Liver (tissue), 8 donors: ENCODE measurements at regions not wholly inside any gene's neighbourhood (a gene's known extent, or its start where the extent isn't known, plus 50 kb on each side); places are given as distances from the start of the nearest gene placed in this dataset.
"Not testable (repeated sequence)": the region's sequence is repeated elsewhere in the genome, so short reads cannot be mapped to it uniquely, and the experiment has no call there.

Source experiments
- DNase-seq: peaks from one replicate; pipeline ENCODE4 v3.0.0-alpha.2; 2017; ENCODE audit warnings: low spot score
- H3K27ac ChIP-seq, 2 donors: one replicate each; pipeline ENCODE4 v1.7.0; 2013; ENCODE audit warnings: inconsistent platforms in 2 of 2, low read length in 2 of 2, control low read depth in 1 of 2, low read depth in 1 of 2, mild to moderate bottlenecking in 1 of 2
- H3K27me3 ChIP-seq, 4 donors: one replicate each; pipeline versions ENCODE4 v1.6.1 to v1.7.0; 2013; ENCODE audit warnings: low read length in 3 of 4, inconsistent platforms in 1 of 4, mild to moderate bottlenecking in 1 of 4, moderate library complexity in 1 of 4; ENCODE audit not compliant: control insufficient read depth in 4 of 4, insufficient read depth in 4 of 4
- H3K36me3 ChIP-seq, 4 donors: one replicate each; pipeline versions ENCODE4 v1.6.1 to v1.7.0; 2013; ENCODE audit warnings: low read length in 3 of 4, mild to moderate bottlenecking in 3 of 4, low read depth in 1 of 4, moderate library complexity in 1 of 4; ENCODE audit not compliant: control insufficient read depth in 4 of 4, insufficient read depth in 3 of 4
- H3K4me1 ChIP-seq, 4 donors: one replicate each; pipeline versions ENCODE4 v1.6.1 to v1.7.0; 2013; ENCODE audit warnings: low read length in 3 of 4, mild to moderate bottlenecking in 3 of 4, moderate library complexity in 1 of 4; ENCODE audit not compliant: control insufficient read depth in 4 of 4, insufficient read depth in 4 of 4
- H3K4me3 ChIP-seq, 3 donors: one replicate each; pipeline versions ENCODE4 v1.6.1 to v1.7.0; 2013; ENCODE audit warnings: low read length in 3 of 3, control low read depth in 1 of 3, low read depth in 1 of 3, mild to moderate bottlenecking in 1 of 3
- H3K9ac ChIP-seq, 2 donors: one replicate each; pipeline ENCODE4 v1.7.0; 2013; ENCODE audit warnings: low read length in 2 of 2, mild to moderate bottlenecking in 2 of 2, moderate library complexity in 2 of 2, control low read depth in 1 of 2, low read depth in 1 of 2
- H3K9me3 ChIP-seq, 4 donors: one replicate each; pipeline versions ENCODE4 v1.6.1 to v1.7.0; 2013; ENCODE audit warnings: low read length in 3 of 4; ENCODE audit not compliant: control insufficient read depth in 4 of 4
- FOXA1 ChIP-seq: IDR thresholded peaks from 2 replicates; pipeline ENCODE4 v1.6.1; 2016; ENCODE audit warnings: antibody characterized with exemption
- HNF4A ChIP-seq, 2 donors: conservative IDR thresholded peaks; 2 replicates each; pipeline ENCODE4 v1.6.1; 2016; ENCODE audit warnings: antibody characterized with exemption in 2 of 2, mild to moderate bottlenecking in 2 of 2
- JUND ChIP-seq, 2 donors: IDR thresholded peaks; 2 replicates each; pipeline ENCODE4 v1.6.1; 2016; ENCODE audit warnings: antibody characterized with exemption in 2 of 2
- NR2F2 ChIP-seq: IDR thresholded peaks from 2 replicates; pipeline ENCODE4 v1.6.1; 2016; ENCODE audit warnings: antibody characterized with exemption
- RAD21 ChIP-seq, 2 donors: IDR thresholded peaks; 2 replicates each; pipeline ENCODE4 v1.6.1; 2016; ENCODE audit warnings: antibody characterized with exemption in 2 of 2, mild to moderate bottlenecking in 2 of 2
- RXRA ChIP-seq, 2 donors: IDR thresholded peaks; 2 replicates each; pipeline ENCODE4 v1.6.1; 2017 to 2018; ENCODE audit warnings: antibody characterized with exemption in 2 of 2, mild to moderate bottlenecking in 1 of 2
- TAF1 ChIP-seq: conservative IDR thresholded peaks from 2 replicates; pipeline ENCODE4 v1.6.1; 2016; ENCODE audit warnings: antibody characterized with exemption, mild to moderate bottlenecking
- WGBS: extraction: QIAGEN DNeasy Blood & Tissue Kit; methylation state at CpG from one replicate; pipeline ENCODE4 v1.1.7; 2013; 5-methylcytosine and 5-hydroxymethylcytosine counted together
- TF ChIP-seq, protein P1 (sequence below): IDR thresholded peaks from 2 replicates; pipeline ENCODE4 v1.6.1; 2016; ENCODE audit warnings: antibody characterized with exemption
- TF ChIP-seq, protein P2 (sequence below): fragments of 150-350 bp; IDR thresholded peaks from 2 replicates; pipeline ENCODE4 v1.5.1; 2017; ENCODE audit warnings: improper control_type of control experiment, low read depth, low read length; ENCODE audit not compliant: missing input control
- TF ChIP-seq, protein P3 (sequence below): IDR thresholded peaks from 2 replicates; pipeline ENCODE4 v1.6.1; 2016; ENCODE audit warnings: antibody characterized with exemption, mild to moderate bottlenecking
- TF ChIP-seq, protein P4 (sequence below): IDR thresholded peaks from 2 replicates; pipeline ENCODE4 v1.6.1; 2016; ENCODE audit warnings: antibody characterized with exemption
- donor health status: healthy.
- donor health status: healthy.
- donor health status: healthy.
- donor health status: healthy.
- donor health status: healthy.

DNA sequence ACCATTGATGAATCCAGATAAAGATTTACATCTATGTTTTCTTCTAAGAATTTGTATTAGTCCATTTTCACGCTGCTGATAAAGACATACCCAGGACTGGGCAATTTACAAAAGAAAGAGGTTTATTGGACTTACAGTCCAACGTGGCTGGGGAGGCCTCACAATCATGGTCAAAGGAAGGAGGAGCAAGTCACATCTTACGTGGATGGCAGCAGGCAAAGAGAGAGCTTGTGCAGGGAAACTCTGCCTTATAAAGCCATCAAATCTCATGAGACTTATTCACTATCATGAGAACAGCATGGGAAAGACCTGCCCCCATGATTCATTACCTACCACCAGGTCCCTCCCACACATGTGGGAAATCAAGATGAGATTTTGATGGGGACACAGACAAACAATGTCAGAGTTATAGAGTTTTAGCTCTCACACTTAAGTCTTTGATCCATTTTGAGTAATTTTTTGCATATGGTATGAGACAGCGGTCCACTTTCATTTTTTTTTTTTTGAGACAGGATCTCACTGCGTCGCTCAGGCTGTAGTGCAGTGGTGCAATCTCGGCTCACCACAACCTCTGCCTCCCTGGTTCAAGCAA is 53.5 kb upstream of the JADE2 start:
- H3K27me3 ChIP-seq, H3K9ac ChIP-seq, H3K36me3 ChIP-seq, H3K9me3 ChIP-seq, H3K27ac ChIP-seq, DNase-seq, H3K4me1 ChIP-seq, H3K4me3 ChIP-seq: not testable (repeated sequence)
- 90% methylated on average over 7 of the region's 7 CpGs for WGBS

DNA sequence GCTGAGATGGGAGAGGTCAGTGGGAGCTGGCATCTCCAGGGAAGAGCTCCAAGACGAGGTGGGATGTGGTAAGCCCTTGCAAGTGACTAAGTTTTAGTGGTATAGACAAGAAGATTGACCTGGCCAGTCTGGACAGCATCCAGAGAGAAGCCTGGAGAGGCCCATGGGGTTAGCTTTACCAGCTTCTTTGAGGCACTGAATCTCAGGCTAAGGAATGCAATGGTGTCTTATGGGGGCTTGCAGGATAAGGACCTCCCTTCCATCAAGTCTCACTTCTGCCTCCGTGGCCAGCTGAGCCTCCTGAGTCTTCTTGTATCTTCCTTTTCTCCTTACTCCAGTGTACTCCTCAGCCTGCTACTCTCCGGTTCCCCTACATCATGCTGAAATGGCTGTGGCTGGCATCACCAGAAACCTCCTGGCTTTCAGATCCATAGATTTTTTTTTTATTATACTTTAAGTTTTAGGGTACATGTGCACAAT is 56.5 kb upstream of the JADE2 start:
- Histone ChIP-seq H3K4me1 (peaks cover 9 to 24% (median 16%) of the 10 kb centered on the region in 4 donors), H3K4me3 (no peak overlapping the region), H3K27ac (no peak overlapping the region), H3K36me3 (no peaks in the 10 kb centered on the region), H3K27me3 (no peaks in the 10 kb centered on the region), H3K9ac (no peak overlapping the region), H3K9me3 (no peaks in the 10 kb centered on the region)
- DNase-seq: no peak
- TF ChIP-seq RAD21 (IDR thresholded peaks at IDR 0.05): no peak
- TF ChIP-seq JUND (IDR thresholded peaks at IDR 0.05): no peak
- TF ChIP-seq, protein P1, sequence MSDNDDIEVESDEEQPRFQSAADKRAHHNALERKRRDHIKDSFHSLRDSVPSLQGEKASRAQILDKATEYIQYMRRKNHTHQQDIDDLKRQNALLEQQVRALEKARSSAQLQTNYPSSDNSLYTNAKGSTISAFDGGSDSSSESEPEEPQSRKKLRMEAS: no peak
- TF ChIP-seq, protein P2, sequence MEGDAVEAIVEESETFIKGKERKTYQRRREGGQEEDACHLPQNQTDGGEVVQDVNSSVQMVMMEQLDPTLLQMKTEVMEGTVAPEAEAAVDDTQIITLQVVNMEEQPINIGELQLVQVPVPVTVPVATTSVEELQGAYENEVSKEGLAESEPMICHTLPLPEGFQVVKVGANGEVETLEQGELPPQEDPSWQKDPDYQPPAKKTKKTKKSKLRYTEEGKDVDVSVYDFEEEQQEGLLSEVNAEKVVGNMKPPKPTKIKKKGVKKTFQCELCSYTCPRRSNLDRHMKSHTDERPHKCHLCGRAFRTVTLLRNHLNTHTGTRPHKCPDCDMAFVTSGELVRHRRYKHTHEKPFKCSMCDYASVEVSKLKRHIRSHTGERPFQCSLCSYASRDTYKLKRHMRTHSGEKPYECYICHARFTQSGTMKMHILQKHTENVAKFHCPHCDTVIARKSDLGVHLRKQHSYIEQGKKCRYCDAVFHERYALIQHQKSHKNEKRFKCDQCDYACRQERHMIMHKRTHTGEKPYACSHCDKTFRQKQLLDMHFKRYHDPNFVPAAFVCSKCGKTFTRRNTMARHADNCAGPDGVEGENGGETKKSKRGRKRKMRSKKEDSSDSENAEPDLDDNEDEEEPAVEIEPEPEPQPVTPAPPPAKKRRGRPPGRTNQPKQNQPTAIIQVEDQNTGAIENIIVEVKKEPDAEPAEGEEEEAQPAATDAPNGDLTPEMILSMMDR: no peak
- TF ChIP-seq, protein P3, sequence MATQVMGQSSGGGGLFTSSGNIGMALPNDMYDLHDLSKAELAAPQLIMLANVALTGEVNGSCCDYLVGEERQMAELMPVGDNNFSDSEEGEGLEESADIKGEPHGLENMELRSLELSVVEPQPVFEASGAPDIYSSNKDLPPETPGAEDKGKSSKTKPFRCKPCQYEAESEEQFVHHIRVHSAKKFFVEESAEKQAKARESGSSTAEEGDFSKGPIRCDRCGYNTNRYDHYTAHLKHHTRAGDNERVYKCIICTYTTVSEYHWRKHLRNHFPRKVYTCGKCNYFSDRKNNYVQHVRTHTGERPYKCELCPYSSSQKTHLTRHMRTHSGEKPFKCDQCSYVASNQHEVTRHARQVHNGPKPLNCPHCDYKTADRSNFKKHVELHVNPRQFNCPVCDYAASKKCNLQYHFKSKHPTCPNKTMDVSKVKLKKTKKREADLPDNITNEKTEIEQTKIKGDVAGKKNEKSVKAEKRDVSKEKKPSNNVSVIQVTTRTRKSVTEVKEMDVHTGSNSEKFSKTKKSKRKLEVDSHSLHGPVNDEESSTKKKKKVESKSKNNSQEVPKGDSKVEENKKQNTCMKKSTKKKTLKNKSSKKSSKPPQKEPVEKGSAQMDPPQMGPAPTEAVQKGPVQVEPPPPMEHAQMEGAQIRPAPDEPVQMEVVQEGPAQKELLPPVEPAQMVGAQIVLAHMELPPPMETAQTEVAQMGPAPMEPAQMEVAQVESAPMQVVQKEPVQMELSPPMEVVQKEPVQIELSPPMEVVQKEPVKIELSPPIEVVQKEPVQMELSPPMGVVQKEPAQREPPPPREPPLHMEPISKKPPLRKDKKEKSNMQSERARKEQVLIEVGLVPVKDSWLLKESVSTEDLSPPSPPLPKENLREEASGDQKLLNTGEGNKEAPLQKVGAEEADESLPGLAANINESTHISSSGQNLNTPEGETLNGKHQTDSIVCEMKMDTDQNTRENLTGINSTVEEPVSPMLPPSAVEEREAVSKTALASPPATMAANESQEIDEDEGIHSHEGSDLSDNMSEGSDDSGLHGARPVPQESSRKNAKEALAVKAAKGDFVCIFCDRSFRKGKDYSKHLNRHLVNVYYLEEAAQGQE: no peak
- TF ChIP-seq RXRA (IDR thresholded peaks at IDR 0.05): no peak
- WGBS: 91% methylated on average over 3 of the region's 3 CpGs

DNA sequence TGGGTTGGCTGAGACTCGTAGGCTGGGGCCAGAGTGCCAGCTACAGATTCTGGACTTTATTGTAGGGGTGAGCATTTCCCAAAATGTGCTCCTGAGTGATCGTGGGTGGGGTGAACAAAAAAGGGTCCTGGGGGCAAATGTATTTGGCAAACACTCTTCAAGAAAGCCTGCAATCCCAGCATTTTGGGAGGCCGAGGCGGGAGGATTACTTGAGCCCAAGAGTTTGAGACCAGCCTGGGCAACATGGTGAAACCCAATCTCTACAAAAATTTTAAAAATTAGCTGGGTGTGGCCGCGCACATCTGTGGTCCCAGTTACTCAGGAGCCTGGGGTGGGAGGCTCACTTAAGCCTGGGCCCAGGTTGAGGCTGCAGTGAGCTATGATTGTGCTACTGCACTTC is 55.5 kb upstream of the CDKN2AIPNL start:
- Histone ChIP-seq H3K36me3 (no peaks in the 10 kb centered on the region), H3K27ac (peak overlapping the region; percentile 93 to 98), H3K4me3 (no peak overlapping the region), H3K27me3 (no peaks in the 10 kb centered on the region), H3K9ac (no peak overlapping the region), H3K9me3 (no peaks in the 10 kb centered on the region), H3K4me1 (peaks cover 9 to 24% (median 16%) of the 10 kb centered on the region in 4 donors)
- 94% methylated on average over 6 of the region's 6 CpGs for WGBS
- no peak for DNase-seq
- TF ChIP-seq HNF4A (conservative IDR thresholded peaks at IDR 0.05) (no peak), JUND (IDR thresholded peaks at IDR 0.05) (no peak), FOXA1 (no peak), TAF1 (no peak), RAD21 (IDR thresholded peaks at IDR 0.05) (no peak), RXRA (IDR thresholded peaks at IDR 0.05) (no peak), NR2F2 (no peak)
- TF ChIP-seq, protein P4, sequence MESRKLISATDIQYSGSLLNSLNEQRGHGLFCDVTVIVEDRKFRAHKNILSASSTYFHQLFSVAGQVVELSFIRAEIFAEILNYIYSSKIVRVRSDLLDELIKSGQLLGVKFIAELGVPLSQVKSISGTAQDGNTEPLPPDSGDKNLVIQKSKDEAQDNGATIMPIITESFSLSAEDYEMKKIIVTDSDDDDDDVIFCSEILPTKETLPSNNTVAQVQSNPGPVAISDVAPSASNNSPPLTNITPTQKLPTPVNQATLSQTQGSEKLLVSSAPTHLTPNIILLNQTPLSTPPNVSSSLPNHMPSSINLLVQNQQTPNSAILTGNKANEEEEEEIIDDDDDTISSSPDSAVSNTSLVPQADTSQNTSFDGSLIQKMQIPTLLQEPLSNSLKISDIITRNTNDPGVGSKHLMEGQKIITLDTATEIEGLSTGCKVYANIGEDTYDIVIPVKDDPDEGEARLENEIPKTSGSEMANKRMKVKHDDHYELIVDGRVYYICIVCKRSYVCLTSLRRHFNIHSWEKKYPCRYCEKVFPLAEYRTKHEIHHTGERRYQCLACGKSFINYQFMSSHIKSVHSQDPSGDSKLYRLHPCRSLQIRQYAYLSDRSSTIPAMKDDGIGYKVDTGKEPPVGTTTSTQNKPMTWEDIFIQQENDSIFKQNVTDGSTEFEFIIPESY: no peak
- TF ChIP-seq, protein P3: no peak
- TF ChIP-seq, protein P2: no peak
